ENCODE measurements at regions not wholly inside any gene's neighbourhood (a gene's known extent, or its start where the extent isn't known, plus 50 kb on each side); places are given as distances from the start of the nearest gene placed in this dataset.
"Not testable (repeated sequence)": the region's sequence is repeated elsewhere in the genome, so short reads cannot be mapped to it uniquely, and the experiment has no call there.

- DNase-seq (ENCODE audit: low read depth in 2 of 2), result no peak
These were observed 69.7 kb upstream of the PPARGC1A start for GRCh38 chr4:23959396-23960148.

DNA sequence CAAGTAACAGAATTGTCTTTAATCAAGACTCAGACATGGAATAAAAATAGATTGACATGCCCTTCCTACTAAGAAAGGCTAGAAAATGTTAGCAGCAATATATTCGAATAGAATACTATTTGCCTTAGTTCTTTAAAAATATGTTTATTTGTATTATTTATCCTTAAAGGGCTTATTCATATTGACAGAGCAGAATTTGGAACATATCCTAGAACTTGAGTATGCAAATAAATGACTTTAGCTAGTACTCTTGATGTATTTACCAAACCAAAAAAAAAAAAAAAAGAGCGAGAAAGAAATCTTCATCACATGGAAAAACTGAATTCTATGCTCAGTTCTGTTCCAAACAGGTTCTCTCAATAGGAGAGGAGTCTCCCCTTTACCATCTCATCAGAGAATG is 68.9 kb upstream of the PPARGC1A start:
- DNase-seq (ENCODE audit: low read depth in 2 of 2), result no peak

DNA sequence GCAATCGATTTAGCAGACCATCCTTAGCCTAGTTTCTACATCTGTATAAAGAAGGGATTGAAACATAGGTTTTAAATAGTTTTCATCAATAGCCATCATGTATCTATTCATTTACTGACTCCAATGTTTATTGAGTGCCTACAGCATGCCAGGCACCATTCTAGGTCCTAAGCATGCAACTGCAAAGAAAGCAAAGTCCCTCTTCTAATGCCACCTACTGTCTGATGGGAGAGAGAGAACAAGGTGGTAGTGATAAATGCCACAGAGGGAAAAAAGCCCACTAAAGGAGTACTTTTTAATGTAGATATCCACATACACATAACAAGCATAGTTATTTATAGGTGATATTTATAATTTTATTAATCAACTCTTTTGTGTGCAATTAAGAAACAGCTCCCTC is 67.6 kb upstream of the PPARGC1A start:
- DNase-seq (ENCODE audit: low read depth in 2 of 2), result no peak

GRCh38 chr4:23956601-23957364 is 66.9 kb upstream of the PPARGC1A start:
- DNase-seq (ENCODE audit: low read depth in 2 of 2), result no peak

GRCh38 chr4:23952258-23952657 is 62.4 kb upstream of the PPARGC1A start:
- no peak for DNase-seq (ENCODE audit: low read depth in 2 of 2)

- DNase-seq (ENCODE audit: low read depth in 2 of 2), result no peak
These were observed 58.0 kb upstream of the PPARGC1A start for GRCh38 chr4:23947826-23948225.

DNA sequence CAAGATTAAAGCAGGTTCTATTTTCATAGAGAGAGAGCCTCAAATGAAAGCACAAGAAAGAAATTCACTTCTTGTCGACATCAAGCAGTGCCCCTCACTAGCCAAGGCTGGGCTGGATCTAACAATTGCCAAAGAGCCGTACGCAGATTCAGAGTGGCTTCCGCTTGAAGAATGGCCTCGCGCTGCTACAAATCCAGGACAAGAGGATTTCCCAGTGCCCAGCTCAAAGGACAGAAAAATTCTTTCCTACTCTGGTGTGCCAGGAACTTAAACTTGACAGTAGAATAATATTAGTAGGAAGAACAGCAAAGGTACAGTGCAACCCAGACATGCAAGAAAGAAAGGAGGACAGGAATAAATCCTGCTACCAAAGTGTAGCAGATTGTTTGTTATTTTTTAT is 56.5 kb upstream of the PPARGC1A start:
- DNase-seq (ENCODE audit: low read depth in 2 of 2), result no peak

- DNase-seq (ENCODE audit: low read depth in 2 of 2), result no peak
These were observed 55.7 kb upstream of the PPARGC1A start for GRCh38 chr4:23945451-23946017.

GRCh38 chr4:23944556-23944955 is 54.7 kb upstream of the PPARGC1A start:
- DNase-seq (ENCODE audit: low read depth in 2 of 2), result not testable (repeated sequence)

GRCh38 chr4:23943478-23943877 is 53.6 kb upstream of the PPARGC1A start:
- no peak for DNase-seq (ENCODE audit: low read depth in 2 of 2)

GRCh38 chr4:23942471-23942870 is 52.6 kb upstream of the PPARGC1A start:
- no peak for DNase-seq (ENCODE audit: low read depth in 2 of 2)

All from stimulated activated CD8-positive, alpha-beta memory T cell treated with anti-CD3 and anti-CD28 coated beads, Interleukin-15, amount 100 ng/mL, for 4 hours (primary cell).